ENCODE measurements at regions not wholly inside any gene's neighbourhood (a gene's known extent, or its start where the extent isn't known, plus 50 kb on each side); places are given as distances from the start of the nearest gene placed in this dataset.
"Not testable (repeated sequence)": the region's sequence is repeated elsewhere in the genome, so short reads cannot be mapped to it uniquely, and the experiment has no call there.

GRCh38 chr1:47522935-47523834 is 85.3 kb downstream of the FOXD2 start:
- no peak for DNase-seq (ENCODE audit: low read depth in 2 of 2)

- DNase-seq (ENCODE audit: low read depth in 2 of 2): no peak
Observed at GRCh38 chr1:47523835-47524215, 86.0 kb downstream of the FOXD2 start.

- no peak for DNase-seq (ENCODE audit: low read depth in 2 of 2)
Observed at GRCh38 chr1:47524272-47524671, 86.4 kb downstream of the FOXD2 start.

GRCh38 chr1:47527653-47528272 is 89.9 kb downstream of the FOXD2 start:
- no peak for DNase-seq (ENCODE audit: low read depth in 2 of 2)

GRCh38 chr1:47529520-47530098 is 91.8 kb downstream of the FOXD2 start:
- DNase-seq (ENCODE audit: low read depth in 2 of 2): no peak

GRCh38 chr1:47532921-47533792 is 95.3 kb downstream of the FOXD2 start:
- no peak for DNase-seq (ENCODE audit: low read depth in 2 of 2)

- DNase-seq (ENCODE audit: low read depth in 2 of 2): no peak
Observed at GRCh38 chr1:47533793-47534328, 96.0 kb downstream of the FOXD2 start.

GRCh38 chr1:47534436-47534835 is 96.6 kb downstream of the FOXD2 start:
- no peak for DNase-seq (ENCODE audit: low read depth in 2 of 2)

GRCh38 chr1:47536646-47537118 is 98.8 kb downstream of the FOXD2 start:
- no peak for DNase-seq (ENCODE audit: low read depth in 2 of 2)

- no peak for DNase-seq (ENCODE audit: low read depth in 2 of 2)
Observed at GRCh38 chr1:47537268-47537667, 99.4 kb downstream of the FOXD2 start.

- DNase-seq (ENCODE audit: low read depth in 2 of 2): no peak
Observed at GRCh38 chr1:47537966-47538365, 100.1 kb downstream of the FOXD2 start.

- not testable (repeated sequence) for DNase-seq (ENCODE audit: low read depth in 2 of 2)
Observed at GRCh38 chr1:47538530-47538929, 100.7 kb downstream of the FOXD2 start.

GRCh38 chr1:47541705-47542104 is 103.9 kb downstream of the FOXD2 start:
- DNase-seq (ENCODE audit: low read depth in 2 of 2): not testable (repeated sequence)

- not testable (repeated sequence) for DNase-seq (ENCODE audit: low read depth in 2 of 2)
Observed at GRCh38 chr1:47543089-47543488, 105.2 kb downstream of the FOXD2 start.

GRCh38 chr1:47545912-47546483 is 108.2 kb downstream of the FOXD2 start:
- no peak for DNase-seq (ENCODE audit: low read depth in 2 of 2)

- DNase-seq (ENCODE audit: low read depth in 2 of 2): no peak
Observed at GRCh38 chr1:47547753-47548573, 110.1 kb downstream of the FOXD2 start.

- no peak for DNase-seq (ENCODE audit: low read depth in 2 of 2)
Observed at GRCh38 chr1:47548637-47549036, 110.8 kb downstream of the FOXD2 start.

- DNase-seq (ENCODE audit: low read depth in 2 of 2): no peak
Observed at GRCh38 chr1:47549532-47549931, 111.7 kb downstream of the FOXD2 start.

GRCh38 chr1:47550929-47551328 is 113.1 kb downstream of the FOXD2 start:
- no peak for DNase-seq (ENCODE audit: low read depth in 2 of 2)

GRCh38 chr1:47551971-47552528 is 114.2 kb downstream of the FOXD2 start:
- no peak for DNase-seq (ENCODE audit: low read depth in 2 of 2)

All from stimulated activated CD8-positive, alpha-beta memory T cell treated with anti-CD3 and anti-CD28 coated beads, Interleukin-2, amount 100 ng/mL, for 48 hours (primary cell).